HepG2 (cell line): ENCODE measurements at regions not wholly inside any gene's neighbourhood (a gene's known extent, or its start where the extent isn't known, plus 50 kb on each side); places are given as distances from the start of the nearest gene placed in this dataset.

Source experiments
- EP300 ChIP-seq, 3 experiments: sonication (generic) in 1 of 3; formaldehyde crosslinking in 1 of 3; IDR thresholded peaks; 2 replicates each; pipeline versions ENCODE4 v1.5.1 to v1.6.1; 2011 to 2020; ENCODE audit warnings: low read depth in 2 of 3, low read length in 2 of 3, borderline replicate concordance in 1 of 3, improper control_type of control experiment in 1 of 3, mild to moderate bottlenecking in 1 of 3, missing genetic modification reagents in 1 of 3, moderate library complexity in 1 of 3
- RFX1 ChIP-seq: fragments of 450-650 bp; IDR thresholded peaks from 2 replicates; pipeline ENCODE4 v1.6.1; 2017
- TAF1 ChIP-seq: sonication (generic); formaldehyde crosslinking; IDR thresholded peaks from 2 replicates; pipeline ENCODE4 v1.4.0; 2020; ENCODE audit warnings: missing genetic modification reagents
- ZBTB33 ChIP-seq: sonication (generic); formaldehyde crosslinking; IDR thresholded peaks from 2 replicates; pipeline ENCODE4 v1.4.0; 2020; ENCODE audit warnings: missing genetic modification reagents
- ZBTB7A ChIP-seq: sonication (generic); formaldehyde crosslinking; IDR thresholded peaks from 2 replicates; pipeline ENCODE4 v1.8.0; 2022; ENCODE audit warnings: mild to moderate bottlenecking, missing genetic modification reagents

GRCh38 chr12:125852679-125853078 is 787.4 kb downstream of the AACS start:
- no peak for TF ChIP-seq ZBTB7A (CRISPR knock-in tag)
- no peak for TF ChIP-seq ZBTB33 (CRISPR knock-in tag)
- TF ChIP-seq EP300 (IDR thresholded peaks at IDR 0.05; ENCODE audit: low read depth in 2 of 2, low read length in 2 of 2) = no peak
- no peak for TF ChIP-seq EP300 (CRISPR knock-in tag; IDR thresholded peaks at IDR 0.05; ENCODE audit: borderline replicate concordance)
- no peak for TF ChIP-seq RFX1
- TF ChIP-seq TAF1 = no peak
